ENCODE measurements at regions not wholly inside any gene's neighbourhood (a gene's known extent, or its start where the extent isn't known, plus 50 kb on each side); places are given as distances from the start of the nearest gene placed in this dataset.

DNA sequence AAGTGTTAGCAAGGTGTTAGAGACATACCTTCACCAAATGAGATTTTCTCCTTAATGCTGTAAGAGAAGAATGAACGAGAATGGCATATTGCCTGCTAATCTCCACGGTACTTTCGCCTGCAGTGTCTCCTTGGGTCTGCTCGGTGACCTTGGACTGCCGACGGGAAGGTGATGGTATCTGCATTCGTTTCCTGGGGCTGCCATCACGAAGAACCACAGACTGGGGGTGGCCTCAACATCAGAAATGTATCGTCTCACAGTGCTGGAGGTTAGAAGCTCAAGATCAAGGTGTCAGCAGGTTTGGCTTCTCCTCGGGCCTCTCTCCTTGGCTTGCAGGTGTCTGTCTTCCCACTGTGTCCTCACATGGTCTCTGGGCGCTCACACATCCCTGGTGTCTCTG is 86.3 kb upstream of the TNRC6C start:
- no peak for DNase-seq (ENCODE audit: low read depth)

DNA sequence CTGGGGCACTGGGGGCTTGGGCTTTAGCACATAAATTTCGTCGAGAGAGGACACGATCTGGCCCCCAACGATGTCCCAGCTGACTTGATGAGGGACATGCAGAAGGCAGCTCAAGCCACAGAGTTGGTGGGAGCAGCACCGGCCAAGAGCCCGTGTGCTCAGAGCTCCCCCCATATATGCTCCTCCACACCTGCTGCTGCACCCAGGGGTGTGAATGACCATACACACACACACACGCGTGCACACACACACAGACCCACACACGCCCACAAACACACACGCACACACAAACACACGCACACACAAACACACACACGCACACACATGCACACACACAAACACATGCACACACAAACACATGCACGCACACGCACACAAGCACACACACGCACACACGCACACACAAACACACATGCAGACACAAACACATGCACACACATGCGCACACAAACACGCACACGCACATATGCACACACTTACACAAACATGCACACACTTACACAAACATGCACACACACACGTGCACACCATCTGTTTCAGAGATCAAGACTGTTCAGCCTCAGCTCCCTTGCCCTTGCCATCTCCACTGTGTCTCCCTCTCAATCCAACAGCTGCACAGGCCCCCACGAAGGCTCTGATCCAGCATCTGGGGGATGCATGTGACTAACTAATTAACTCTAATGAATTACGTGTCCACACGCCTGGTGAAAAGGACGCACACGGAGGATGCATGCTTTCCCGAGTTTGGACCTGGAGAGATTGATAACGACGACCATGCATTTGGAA is 85.6 kb upstream of the TNRC6C start:
- DNase-seq (ENCODE audit: low read depth), result no peak

DNA sequence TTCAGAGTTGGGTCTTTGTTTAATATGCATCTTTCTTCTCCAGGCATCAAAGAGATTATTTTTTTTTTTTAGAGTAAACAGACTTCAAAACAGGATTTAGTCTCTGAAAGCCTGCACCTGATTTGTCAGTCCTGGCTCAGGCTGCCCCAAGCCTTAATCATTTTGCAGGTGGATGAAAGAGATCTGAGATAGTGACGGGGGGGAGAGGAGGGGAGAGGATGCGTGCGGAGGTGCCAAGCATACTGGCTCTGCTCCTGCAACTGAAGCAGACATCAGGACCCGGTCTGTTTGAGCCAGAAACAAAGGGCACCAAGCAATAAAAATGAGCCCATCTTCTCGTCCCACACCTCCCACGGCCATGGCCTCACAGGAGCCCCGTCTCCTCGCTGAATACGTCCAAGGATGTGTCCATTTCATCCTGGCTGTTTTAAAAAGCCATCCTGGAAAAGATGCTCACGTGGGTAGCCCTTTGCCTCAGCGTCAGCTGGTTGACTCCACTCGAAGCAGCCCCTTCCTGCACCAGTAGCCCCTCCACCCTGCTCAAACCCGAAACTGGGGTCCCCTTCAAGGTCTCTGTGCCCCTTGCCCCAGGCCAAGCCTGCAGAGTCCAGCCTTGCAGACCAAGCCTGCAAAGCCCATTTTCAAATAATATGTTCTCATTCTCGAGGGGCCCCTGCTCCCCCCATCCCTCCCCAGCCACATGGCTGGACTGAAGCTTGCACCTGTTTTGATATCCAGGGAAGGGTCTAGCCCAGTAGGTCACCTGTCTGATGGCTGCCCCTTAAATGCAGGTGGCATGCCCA is 84.8 kb upstream of the TNRC6C start:
- DNase-seq (ENCODE audit: low read depth), result no peak

DNA sequence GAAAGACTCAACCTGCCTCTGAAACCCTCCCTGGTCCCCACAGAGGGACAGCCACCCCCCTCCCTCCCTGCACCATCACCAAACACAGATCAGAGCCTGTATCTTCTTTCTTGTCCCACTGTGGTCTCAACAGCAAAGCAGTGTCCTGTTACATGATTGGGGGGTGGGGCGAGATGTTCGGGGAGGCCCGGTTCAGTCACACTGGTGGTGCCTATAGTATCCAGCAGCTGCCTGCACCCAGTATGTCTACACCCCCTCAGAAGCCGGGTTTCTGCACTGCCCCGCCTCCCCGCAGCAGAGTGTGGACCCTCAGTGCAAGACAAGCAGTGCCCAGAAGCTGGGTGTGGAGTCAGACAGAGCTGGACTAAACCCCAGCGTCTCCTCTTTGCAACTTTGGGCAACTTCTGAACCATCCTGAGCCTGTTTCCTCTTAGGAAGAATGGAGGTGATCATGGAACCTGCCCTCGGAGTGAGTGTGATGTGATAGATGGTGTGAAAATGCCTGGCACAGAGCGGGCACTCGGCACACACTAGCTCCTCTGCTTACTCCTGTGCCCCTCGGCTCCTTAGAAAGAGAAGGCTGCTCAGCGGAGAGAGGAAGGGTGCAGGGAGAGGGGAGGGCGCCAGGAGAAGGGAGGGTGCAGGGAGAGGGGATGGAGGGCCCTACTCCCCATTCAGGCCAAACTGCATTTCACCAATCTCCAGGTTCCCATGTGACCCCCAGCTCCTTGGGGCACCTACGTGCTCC is 84.0 kb upstream of the TNRC6C start:
- no peak for DNase-seq (ENCODE audit: low read depth)

DNA sequence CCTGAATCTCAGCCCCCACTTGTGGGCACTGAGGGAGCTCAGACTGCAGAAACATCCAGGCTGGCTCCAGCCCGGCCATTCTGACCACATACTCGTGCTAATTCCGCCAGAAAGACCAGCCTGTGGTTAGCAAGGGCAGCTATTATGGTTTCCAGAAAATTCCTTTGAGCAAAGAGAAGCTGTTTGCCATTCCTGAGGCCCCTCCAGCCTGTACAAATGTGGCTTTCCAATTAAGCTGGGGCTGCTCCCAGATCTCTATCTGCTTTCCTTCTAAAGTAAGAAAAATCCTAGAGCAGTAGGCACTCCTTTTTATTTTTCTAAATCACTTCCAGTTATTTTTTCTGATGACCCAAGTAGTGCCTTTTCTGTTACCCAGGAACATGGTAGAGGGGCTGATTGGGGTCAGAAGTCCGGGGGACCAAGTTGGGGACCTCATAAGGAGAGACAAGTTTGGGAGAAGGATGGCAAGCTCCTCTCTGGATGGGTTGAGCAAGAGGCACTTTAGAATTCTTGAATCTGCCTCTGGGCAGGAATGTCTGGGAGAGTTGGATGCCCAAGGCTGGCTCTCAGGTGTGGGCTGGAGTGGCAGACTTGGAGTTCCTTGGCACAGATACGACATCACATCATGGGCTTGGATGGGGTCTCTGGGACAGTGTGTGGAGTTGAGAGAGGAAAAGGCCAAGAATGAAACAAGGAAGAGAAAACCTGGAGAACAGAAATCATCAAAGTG is 83.3 kb upstream of the TNRC6C start:
- DNase-seq (ENCODE audit: low read depth), result no peak

DNA sequence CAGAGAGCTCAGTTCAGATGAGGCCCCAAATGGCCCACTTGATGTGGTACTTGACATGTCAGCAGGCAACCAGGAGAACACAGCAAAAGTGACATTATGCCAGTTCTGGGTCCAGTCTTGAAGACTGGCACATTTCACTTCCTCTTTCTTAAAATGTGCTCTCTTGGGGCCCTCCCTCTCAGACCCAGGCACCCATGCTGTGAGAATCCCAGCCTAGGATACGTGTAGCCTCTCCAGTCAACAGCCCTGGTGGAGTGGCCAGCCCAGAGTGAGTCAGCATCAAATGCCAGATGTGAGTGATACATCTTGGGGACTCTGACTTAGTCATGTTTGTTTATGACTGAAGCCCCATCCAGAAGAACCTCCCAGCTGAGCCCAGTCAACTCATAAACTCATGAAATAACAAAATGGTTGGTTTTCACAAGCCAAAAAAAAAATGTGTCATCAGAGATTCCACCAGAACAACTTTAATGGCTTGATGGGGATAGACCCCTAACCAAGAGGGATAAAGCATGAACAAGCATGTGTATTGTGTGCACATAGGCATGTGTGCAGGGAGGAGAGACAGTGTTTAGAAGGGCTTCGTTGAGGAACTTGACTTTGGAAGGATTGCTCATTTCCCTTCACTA is 82.5 kb upstream of the TNRC6C start:
- DNase-seq (ENCODE audit: low read depth), result no peak

DNA sequence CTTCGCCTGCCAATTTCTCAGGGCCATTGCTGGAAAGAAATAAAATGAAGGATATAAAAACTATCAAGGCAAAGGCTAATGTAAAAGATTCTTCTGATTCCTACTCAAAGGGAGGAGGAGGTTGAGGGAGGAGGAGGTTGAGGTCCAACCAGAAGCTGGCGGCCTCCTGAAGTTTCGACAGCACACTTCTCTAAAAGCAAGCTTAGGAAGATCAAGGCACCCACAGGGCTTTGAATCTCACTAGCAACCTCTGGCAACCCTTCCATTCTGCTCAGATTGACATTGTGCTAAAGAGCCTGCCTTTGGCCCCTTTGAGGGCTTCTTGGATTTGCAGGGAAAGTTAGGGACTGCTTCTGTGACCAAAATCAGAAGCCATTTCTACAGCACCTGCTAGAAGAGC is 81.5 kb upstream of the TNRC6C start:
- DNase-seq (ENCODE audit: low read depth), result no peak

DNA sequence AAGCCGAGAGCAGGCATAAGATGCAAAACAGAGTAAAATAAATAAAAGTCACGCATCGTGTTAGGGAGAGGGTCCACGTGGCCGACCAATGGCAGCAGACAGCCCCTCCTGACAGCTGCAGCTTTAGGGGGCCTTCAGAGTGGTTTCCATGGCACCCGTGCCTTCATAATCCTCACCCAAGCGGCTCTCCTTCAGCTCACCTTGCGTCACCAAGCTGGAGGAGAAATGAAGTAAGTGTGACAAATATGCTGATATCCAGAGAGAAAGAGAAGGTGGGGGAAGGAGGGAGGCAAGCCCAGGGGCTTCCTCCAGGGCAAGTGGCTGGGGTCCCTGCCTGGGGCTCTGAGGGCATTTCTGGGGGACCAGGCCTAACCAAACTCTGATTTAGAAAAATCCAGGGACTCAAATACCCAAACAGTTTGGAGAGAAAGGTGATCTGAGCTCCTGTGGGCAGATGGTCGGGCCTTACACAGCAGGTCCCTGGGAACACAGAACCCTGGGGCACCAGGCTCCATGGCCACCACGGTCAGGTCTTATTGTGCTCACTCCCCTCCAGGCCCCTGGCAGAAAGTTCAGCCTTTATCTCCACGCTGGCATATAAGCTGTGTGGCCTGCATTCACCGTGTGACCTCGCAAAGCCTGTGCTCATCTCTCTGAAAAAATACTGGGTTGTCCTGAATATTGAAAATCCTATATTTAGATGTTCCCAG is 80.7 kb upstream of the TNRC6C start:
- no peak for DNase-seq (ENCODE audit: low read depth)

DNA sequence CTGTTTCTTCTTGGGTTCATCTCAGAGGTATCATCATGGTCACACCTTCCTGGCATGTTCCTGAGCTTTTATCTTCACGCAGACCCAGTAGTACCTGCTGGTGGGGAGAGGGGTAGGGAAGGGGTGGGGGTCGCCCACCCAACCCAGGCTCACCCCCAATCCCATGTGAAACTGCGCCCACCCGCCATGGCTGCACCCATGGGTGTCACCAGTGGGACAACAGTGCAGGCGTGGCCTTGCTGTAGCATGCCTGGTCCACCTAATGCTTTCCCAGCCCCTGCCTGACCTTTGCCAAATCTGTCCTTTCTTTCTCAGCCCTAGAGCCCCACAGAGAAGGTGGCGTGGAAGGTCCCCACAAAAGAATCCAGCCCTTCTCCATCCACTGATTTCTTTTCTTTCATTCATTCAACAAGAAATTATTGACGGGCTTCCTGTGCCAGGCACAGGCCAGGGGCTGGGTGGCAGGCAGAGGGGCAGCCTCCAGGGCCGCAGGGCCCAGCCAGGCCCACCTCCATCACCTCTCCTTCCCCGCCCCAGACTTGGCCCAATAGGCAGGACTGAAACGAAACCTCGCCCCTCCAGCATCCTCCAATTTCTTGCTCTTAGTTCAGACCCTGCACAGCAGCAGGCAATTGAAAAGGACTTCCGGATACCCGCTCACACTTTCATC is 79.1 kb upstream of the TNRC6C start:
- no peak for DNase-seq (ENCODE audit: low read depth)

DNA sequence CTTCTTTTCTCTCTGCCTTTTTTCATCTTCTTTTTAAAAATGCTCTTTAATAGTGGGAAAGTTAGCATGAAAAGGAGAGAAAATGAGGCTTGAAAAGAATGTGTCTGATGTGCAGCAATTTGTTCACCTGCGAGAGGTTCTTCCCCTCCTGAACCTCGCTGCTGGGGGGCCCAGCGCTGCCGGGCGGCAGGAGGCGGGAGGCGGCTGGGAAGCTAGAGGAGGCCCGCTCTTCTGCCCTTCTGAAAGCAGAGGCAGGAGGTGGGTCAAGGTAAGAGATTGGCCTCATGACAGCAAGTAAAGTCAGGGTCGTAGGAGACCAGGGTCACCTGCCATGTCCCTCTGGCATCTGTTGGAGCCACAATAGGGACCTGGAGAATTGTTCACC is 78.6 kb upstream of the TNRC6C start:
- no peak for DNase-seq (ENCODE audit: low read depth)

DNA sequence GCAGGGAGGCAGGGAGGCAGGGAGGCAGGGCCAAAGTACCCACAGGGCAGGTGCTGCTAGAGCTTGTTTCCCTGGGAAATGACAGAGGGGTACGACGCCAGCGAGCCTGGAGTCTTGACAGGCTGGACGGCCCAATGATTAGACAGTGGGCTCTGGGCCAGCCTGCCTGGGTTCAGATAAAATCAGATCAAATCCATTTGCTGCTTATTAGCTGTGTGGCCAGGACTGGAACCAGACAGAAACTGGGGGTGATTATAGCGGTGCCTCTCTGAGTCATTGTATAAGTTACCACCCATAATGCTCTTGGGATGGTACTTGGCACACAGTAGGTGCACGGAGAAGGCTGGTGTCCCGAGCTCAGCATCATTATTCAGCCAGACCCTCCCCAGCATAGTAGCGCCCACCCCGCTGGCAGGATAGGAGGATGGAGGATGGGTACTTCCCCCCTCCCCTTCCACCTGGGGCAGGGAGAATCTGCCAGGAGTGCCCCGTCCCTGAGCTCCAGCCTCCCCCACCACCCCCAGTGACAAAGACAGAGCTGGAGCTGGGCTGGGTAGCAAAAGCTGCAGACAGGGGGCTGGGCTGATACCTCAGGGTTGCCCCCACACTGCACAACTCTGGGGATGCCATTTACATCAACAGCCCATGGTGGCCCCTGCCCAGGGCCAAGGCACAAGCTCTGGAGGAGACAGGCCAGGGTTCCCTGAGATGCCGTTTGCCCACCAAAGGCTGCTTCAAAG is 77.6 kb upstream of the TNRC6C start:
- no peak for DNase-seq (ENCODE audit: low read depth)

DNA sequence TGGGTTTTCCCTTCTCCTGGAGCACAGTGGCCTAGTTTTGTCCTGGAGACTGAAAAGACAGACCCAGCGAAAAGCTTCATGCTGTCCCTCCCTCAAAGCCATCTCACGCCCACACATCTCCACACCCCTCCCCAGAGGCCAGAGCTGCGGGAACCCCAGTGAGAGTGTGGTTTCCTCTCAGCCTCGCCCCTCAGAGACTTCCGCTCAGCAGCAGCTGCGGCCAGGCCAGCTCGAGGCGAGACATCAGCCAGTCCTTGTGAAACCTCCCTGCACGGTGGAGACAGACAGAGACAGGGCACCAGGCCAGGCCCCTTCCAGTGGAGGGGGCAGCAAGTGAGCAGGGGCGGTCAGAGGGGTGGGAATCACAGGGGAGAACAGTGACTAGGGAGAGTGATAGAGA is 77.0 kb upstream of the TNRC6C start:
- peak; percentile 26 for DNase-seq (ENCODE audit: low read depth)

DNA sequence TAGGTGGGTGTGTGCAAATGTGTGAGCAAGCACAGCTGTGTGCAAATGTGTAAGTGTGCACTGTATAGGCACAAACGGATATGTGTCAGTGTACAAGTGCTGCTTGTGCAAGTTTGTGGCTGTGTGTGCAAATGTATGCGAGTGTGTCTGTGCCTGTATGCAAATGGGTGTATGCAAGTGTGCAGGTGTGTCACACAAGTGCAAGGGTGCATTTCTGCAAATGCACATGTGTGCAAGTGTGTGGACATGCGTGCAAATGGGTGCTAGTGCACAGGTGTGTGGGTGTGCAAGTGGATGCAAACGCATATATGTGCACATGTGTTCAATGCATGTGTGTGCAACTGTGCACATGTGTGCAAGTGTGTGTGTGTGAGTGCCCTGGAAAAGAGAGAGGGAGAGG is 76.5 kb upstream of the TNRC6C start:
- DNase-seq (ENCODE audit: low read depth), result no peak

DNA sequence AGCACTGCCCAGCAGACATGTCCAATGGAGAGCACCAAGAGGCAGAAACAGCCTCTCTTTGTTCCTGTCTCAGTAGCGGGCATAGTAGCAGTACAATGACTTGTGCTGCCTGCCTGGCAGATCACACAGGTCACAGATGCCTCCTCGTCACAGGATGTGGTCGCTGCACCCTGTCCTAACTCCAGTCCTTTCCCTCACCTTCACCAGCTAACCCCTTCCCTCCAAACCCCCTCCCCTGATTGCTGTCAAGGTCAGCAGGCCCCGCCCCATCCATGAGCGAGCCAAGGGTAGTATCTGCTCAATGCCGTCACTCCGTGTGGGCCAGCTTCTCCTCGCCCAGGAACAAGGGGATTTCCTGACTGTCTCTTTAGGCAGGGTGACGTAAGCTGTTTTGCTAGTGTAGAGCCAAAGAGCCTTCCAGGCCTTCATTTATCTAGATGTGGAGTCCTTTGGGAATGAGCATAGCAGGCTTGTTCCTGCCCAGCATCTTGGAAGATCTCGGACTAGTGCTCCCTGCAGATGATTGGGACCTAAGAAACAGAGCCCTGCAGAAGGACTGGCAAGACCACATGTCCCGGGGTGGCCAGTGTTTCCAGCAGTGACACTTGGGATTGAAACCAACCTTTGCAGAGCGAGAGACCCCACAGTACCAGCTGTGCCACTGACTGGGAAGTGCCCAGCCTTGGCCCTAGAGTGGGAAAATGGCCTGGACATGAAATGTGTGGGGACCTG is 75.9 kb upstream of the TNRC6C start:
- peak; percentile 85 for DNase-seq (ENCODE audit: low read depth)

DNA sequence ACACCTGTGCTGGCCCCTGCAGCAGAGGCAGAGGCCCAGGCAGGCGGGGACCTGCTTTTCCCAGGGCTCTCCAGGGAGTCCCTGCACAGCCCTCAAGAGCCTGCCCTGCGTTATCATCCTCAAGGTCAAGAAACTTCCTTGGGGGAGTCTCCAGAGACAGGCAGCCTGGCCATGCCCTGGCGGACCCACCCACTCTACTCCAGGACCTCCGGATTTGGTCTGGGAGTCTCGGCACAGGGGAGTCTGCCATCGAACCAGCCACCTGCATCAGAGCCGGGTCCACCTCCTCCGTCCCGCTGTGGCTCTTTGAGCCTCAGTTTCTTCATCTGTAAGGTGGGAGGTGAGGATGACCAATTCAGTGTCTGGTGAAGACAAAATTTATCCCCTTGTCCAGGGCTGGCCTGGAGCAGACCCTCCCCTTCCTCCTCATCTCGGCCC is 75.3 kb upstream of the TNRC6C start:
- DNase-seq (ENCODE audit: low read depth), result no peak

DNA sequence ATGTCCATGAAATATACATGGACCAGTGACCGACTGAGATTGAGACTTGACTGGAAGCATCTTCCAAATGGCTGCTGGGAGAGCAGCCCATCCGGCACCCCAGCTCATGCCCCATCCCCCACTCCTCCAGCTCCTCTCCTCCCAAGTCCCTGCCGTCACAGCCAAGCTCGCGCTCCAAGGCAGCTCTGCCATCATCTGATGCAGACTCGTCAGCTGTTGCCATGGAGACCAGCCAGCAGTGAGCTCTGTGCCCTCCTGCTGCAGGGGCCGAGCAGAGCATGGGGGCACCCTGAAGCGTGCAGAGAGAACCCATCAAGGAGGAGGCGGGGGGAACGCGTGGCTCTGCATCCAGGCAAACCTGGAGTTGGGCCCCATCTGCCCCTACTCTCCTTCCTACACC is 74.5 kb upstream of the TNRC6C start:
- DNase-seq (ENCODE audit: low read depth), result peak; percentile 34

DNA sequence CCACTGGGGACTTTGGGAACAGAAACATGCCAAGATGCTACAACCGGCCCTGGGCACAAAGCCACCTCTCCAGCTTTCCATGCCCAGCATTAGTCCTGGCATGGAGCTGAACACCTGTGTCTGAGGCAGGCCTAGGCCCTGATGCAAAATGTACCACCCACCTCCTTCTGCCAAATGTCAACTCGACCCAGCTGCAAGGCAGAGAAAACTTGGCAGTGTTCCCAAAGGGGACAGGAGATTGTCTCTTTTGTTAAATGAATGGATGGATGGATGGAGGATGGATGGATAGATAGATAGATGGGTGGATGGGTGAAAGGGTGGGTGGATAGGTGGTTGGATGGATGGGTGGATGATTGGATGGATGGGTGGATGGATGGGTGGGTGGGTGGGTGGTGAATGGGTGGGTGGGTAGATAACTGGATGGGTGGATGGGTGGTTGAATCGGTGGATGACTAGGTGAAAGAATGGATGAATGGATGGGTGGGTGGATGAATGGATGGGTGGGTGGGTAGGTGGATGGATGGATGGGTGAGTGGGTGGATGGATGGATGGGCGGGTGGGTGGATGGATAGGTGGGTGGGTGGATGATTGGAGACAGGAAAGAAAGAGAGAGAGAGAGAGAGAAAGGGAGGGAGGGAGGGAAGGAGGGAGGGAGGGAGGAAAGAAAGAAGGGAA is 73.4 kb upstream of the TNRC6C start:
- DNase-seq (ENCODE audit: low read depth), result no peak

DNA sequence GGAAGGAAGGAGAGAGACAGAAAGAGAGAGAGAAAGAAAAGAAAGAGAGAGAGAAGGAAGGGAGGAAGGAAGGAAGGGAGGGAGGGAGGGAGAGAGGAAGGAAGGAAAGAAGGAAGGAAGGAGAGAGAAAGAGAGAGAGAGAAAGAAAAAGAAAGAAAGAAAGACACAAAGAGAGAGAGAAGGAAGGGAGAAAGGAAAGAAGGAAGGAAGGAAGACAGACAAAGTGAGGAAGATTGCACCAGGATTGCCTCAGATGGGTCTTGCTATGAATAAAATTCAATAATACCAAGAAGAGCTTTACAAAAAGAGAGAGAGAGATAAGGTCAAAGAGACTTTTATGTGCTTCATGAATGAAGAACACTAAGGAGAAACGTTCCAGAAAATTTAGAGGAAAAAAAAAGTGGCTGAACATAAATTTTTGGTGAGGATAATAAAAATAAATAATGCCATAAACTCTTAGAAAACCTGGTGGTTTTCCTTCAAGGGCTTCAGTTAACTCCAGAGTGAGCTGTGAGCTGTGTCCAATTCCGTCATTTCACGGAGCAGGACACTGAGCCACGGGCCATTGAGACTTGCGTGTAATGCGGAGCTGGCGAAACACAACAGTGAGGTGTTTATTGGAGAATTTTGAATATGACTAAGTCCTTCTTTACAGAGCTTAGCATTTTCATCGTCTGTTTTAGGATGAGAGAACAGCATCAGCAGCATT is 72.7 kb upstream of the TNRC6C start:
- no peak for DNase-seq (ENCODE audit: low read depth)

Measured in T follicular helper cell (primary cell).